ENCODE measurements at regions not wholly inside any gene's neighbourhood (a gene's known extent, or its start where the extent isn't known, plus 50 kb on each side); places are given as distances from the start of the nearest gene placed in this dataset.
"Not testable (repeated sequence)": the region's sequence is repeated elsewhere in the genome, so short reads cannot be mapped to it uniquely, and the experiment has no call there.

DNA sequence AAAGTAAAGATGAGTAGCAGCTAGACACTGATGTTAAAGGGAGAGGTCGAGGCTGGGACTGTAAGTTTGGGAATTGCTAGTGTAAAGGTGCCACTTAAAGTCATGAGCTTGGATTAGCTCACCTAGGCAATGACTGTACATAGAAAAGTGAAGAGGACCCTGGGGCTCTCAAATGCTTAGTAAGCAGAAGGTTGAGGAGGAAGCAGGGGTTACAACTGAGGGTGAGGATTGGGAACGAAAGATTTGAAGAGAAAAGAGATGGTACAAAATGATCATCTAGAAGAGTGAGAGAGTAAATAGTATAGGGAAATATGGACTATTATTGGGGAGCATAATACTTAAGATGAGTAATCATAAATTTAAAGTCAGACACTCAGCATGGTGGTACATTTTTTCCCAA, 63.1 kb upstream of the TNFSF4 start:
- H3K4me3 ChIP-seq (ENCODE audit: low read depth in 1 of 3, low read length in 3 of 3) = no peak overlapping the region
- H3K27ac ChIP-seq (ENCODE audit: low read depth in 1 of 3, low read length in 2 of 3) = no peak overlapping the region
- H3K9me3 ChIP-seq (ENCODE audit: control insufficient read depth in 2 of 2, insufficient read depth in 1 of 2, low read depth in 1 of 2, low read length in 1 of 2) = no peaks in the 10 kb centered on the region
- no peaks in the 10 kb centered on the region for H3K27me3 ChIP-seq (ENCODE audit: control insufficient read depth in 3 of 3, insufficient read depth in 3 of 3, low read length in 3 of 3)
- no peaks in the 10 kb centered on the region for H3K36me3 ChIP-seq (ENCODE audit: control insufficient read depth in 3 of 3, insufficient read depth in 2 of 3, low read depth in 1 of 3, low read length in 3 of 3)
- DNase-seq = no peak
- H3K4me1 ChIP-seq (ENCODE audit: control insufficient read depth in 3 of 3, insufficient read depth in 2 of 3, low read depth in 1 of 3, low read length in 2 of 3) = no peaks in the 10 kb centered on the region
- 47 to 85% (median 68%) methylated on average over 2 of the region's 2 CpGs for WGBS, 3 donors
- no peak for FAIRE-seq

DNA sequence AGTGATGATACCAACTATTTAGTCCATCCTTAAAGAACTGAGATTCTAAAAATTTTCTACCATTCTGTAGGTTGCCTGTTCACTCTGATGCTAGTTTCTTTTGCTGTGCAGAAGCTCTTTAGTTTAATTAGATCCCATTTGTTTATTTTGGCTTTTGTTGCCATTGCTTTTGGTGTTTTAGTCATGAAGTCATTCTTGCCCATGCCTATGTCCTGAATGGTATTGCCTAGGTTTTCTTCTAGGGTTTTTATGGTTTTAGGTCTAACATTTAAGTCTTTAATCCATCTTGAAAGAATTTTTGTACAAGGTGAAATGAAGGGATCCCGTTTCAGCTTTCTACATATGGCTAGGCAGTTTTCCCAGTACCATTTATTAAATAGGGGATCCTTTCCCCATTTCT, 63.9 kb upstream of the TNFSF4 start:
- not testable (repeated sequence) for H3K4me1 ChIP-seq (ENCODE audit: control insufficient read depth in 3 of 3, insufficient read depth in 2 of 3, low read depth in 1 of 3, low read length in 2 of 3); H3K4me3 ChIP-seq (ENCODE audit: low read depth in 1 of 3, low read length in 3 of 3); H3K9me3 ChIP-seq (ENCODE audit: control insufficient read depth in 2 of 2, insufficient read depth in 1 of 2, low read depth in 1 of 2, low read length in 1 of 2); H3K27ac ChIP-seq (ENCODE audit: low read depth in 1 of 3, low read length in 2 of 3); FAIRE-seq; H3K27me3 ChIP-seq (ENCODE audit: control insufficient read depth in 3 of 3, insufficient read depth in 3 of 3, low read length in 3 of 3); DNase-seq; H3K36me3 ChIP-seq (ENCODE audit: control insufficient read depth in 3 of 3, insufficient read depth in 2 of 3, low read depth in 1 of 3, low read length in 3 of 3)
- WGBS, 3 donors = 89 to 92% (median 91%) methylated on average over 1 of the region's 1 CpG

DNA sequence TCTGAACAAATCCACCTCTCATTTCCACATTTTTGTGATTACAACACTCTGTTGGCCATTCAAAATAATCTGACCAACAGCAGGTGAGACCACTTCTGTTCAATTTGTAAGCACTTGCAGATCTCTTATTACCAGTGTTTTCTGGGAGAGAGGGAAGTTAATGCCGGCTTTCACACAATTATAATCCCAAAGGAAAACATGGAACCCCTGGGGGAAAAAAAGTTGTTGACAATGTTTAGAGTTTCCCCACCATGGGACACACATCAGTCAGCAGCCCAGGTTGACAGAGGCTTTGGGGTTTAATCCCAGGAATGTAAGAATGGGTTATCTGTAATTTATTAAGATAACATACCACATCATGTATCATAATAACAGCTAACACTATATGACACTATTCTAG, 68.4 kb upstream of the TNFSF4 start:
- H3K9me3 ChIP-seq (ENCODE audit: control insufficient read depth in 2 of 2, insufficient read depth in 1 of 2, low read depth in 1 of 2, low read length in 1 of 2) = no peaks in the 10 kb centered on the region
- H3K27me3 ChIP-seq (ENCODE audit: control insufficient read depth in 3 of 3, insufficient read depth in 3 of 3, low read length in 3 of 3) = no peaks in the 10 kb centered on the region
- no peaks in the 10 kb centered on the region for H3K4me1 ChIP-seq (ENCODE audit: control insufficient read depth in 3 of 3, insufficient read depth in 2 of 3, low read depth in 1 of 3, low read length in 2 of 3)
- no peak for DNase-seq
- 50 to 67% (median 58%) methylated on average over 1 of the region's 1 CpG for WGBS, 3 donors
- no peak for FAIRE-seq
- no peaks in the 10 kb centered on the region for H3K36me3 ChIP-seq (ENCODE audit: control insufficient read depth in 3 of 3, insufficient read depth in 2 of 3, low read depth in 1 of 3, low read length in 3 of 3)
- H3K4me3 ChIP-seq (ENCODE audit: low read depth in 1 of 3, low read length in 3 of 3) = no peak overlapping the region
- no peak overlapping the region for H3K27ac ChIP-seq (ENCODE audit: low read depth in 1 of 3, low read length in 2 of 3)

DNA sequence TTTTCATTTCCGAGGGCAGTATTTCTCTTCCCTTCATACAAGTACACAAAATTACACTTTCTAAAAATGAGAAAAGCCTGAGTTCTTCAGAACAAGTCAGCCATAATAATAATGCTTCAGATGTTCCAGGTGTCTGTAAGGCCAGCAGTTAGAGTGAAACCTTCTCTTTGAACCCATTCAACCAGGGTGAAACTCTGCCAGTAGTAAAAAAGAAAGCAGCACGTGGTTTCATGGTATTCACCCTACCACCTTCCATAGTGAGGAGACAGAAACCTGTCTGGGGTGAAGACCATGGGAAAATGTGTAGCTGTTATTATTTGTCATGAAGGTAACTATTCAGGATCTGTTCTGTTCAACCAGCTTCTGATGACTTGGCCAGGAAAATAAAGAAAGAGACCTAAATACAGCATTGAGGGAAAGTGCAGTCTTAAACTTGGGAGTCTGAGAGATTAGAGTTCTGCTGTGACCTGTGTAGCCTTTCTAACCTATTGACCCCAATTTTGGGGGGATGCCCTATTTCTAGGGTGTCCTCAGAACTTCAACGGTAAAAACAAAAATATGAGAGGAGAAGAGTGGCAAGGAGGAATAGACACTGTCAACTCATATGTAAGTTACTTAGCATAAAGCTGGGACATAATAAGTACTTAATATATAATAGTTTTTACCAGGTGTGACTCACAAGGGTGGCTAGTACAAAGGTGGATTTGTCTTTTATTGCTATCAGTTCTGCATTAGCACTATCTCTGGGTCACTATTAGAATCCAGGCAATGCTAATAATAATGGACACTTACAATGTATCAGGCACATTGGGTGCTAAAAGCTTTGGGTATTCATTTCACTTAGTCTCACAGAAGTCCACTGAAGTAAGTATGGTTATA, 70.0 kb upstream of the TNFSF4 start:
- Histone ChIP-seq H3K27me3 (ENCODE audit: control insufficient read depth in 3 of 3, insufficient read depth in 3 of 3, low read length in 3 of 3) (no peaks in the 10 kb centered on the region), H3K9me3 (ENCODE audit: control insufficient read depth in 2 of 2, insufficient read depth in 1 of 2, low read depth in 1 of 2, low read length in 1 of 2) (no peaks in the 10 kb centered on the region), H3K36me3 (ENCODE audit: control insufficient read depth in 3 of 3, insufficient read depth in 2 of 3, low read depth in 1 of 3, low read length in 3 of 3) (no peaks in the 10 kb centered on the region), H3K4me3 (ENCODE audit: low read depth in 1 of 3, low read length in 3 of 3) (no peak overlapping the region), H3K27ac (ENCODE audit: low read depth in 1 of 3, low read length in 2 of 3) (no peak overlapping the region), H3K4me1 (ENCODE audit: control insufficient read depth in 3 of 3, insufficient read depth in 2 of 3, low read depth in 1 of 3, low read length in 2 of 3) (no peaks in the 10 kb centered on the region)
- FAIRE-seq = no peak
- DNase-seq = peak in 1 of 2 donors; percentile 5
- WGBS, 3 donors = 60 to 77% (median 74%) methylated on average over 3 of the region's 3 CpGs

DNA sequence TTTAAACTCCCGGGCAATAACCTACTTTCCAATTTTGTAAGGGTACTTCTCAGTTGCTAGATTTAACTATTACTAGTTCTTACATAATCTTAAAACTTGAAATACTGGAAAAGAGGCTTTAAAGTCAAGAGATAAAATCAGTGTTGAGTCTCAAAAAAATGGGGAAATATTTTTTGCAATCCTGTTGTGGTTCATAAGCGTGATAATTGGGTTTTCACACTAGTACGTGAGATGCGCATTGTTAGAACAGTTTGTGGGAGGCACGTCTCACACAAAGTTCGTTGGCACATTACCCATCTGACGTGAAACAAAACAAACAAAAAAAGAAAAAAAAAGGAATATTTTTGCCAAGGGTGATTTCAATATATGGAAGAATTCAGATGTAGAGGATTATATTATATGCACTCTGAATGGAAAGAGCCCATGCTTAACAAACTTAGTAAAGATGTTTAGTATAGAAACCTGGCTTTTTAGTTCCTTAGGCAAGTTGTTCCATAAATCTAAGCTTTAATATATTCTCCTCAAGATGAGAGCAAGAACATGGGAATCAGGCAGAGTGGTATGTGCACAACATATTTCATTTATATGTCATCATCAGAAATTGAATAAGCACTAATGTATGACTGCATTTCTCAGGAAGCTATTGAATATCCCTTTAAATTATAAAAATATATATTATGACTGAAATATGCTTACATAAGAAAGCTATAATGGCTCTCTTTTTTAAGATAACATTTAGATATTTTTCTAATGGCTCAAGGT, 73.9 kb upstream of the TNFSF4 start:
- DNase-seq (no peak), FAIRE-seq (no peak)
- no peak overlapping the region for H3K4me3 ChIP-seq (ENCODE audit: low read depth in 1 of 3, low read length in 3 of 3)
- H3K27ac ChIP-seq (ENCODE audit: low read depth in 1 of 3, low read length in 2 of 3) = no peak overlapping the region
- H3K4me1 ChIP-seq (ENCODE audit: control insufficient read depth in 3 of 3, insufficient read depth in 2 of 3, low read depth in 1 of 3, low read length in 2 of 3) = no peaks in the 10 kb centered on the region
- WGBS, 3 donors = 81 to 87% (median 83%) methylated on average over 7 of the region's 7 CpGs
- no peaks in the 10 kb centered on the region for H3K9me3 ChIP-seq (ENCODE audit: control insufficient read depth in 2 of 2, insufficient read depth in 1 of 2, low read depth in 1 of 2, low read length in 1 of 2)
- no peaks in the 10 kb centered on the region for H3K27me3 ChIP-seq (ENCODE audit: control insufficient read depth in 3 of 3, insufficient read depth in 3 of 3, low read length in 3 of 3)
- no peaks in the 10 kb centered on the region for H3K36me3 ChIP-seq (ENCODE audit: control insufficient read depth in 3 of 3, insufficient read depth in 2 of 3, low read depth in 1 of 3, low read length in 3 of 3)

DNA sequence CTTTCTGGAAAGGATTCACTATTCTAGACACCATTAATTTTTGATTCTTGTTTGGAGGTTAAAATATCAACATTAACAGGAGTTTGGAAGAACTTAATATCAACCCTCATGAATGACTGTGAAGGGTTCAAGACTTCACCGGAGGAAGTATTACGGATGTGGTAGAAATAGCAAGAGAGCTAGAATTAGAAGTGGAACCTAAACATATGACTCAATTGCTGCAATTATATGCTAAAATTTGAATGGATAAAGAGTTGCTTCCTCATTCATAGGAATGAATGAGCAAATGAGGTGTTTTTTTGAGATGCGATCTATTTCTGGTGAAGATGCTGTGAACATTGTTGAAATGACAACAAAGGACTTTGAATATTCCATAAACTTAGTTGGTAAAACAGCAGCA, 77.9 kb upstream of the TNFSF4 start:
- FAIRE-seq (no peak), DNase-seq (no peak)
- H3K4me3 ChIP-seq (ENCODE audit: low read depth in 1 of 3, low read length in 3 of 3) = no peak overlapping the region
- no peak overlapping the region for H3K27ac ChIP-seq (ENCODE audit: low read depth in 1 of 3, low read length in 2 of 3)
- no peaks in the 10 kb centered on the region for H3K27me3 ChIP-seq (ENCODE audit: control insufficient read depth in 3 of 3, insufficient read depth in 3 of 3, low read length in 3 of 3)
- H3K36me3 ChIP-seq (ENCODE audit: control insufficient read depth in 3 of 3, insufficient read depth in 2 of 3, low read depth in 1 of 3, low read length in 3 of 3) = no peaks in the 10 kb centered on the region
- H3K9me3 ChIP-seq (ENCODE audit: control insufficient read depth in 2 of 2, insufficient read depth in 1 of 2, low read depth in 1 of 2, low read length in 1 of 2) = peaks cover 0 to 2% of the 10 kb centered on the region in 2 donors
- 87 to 97% (median 93%) methylated on average over 3 of the region's 3 CpGs for WGBS, 3 donors
- H3K4me1 ChIP-seq (ENCODE audit: control insufficient read depth in 3 of 3, insufficient read depth in 2 of 3, low read depth in 1 of 3, low read length in 2 of 3) = no peaks in the 10 kb centered on the region

DNA sequence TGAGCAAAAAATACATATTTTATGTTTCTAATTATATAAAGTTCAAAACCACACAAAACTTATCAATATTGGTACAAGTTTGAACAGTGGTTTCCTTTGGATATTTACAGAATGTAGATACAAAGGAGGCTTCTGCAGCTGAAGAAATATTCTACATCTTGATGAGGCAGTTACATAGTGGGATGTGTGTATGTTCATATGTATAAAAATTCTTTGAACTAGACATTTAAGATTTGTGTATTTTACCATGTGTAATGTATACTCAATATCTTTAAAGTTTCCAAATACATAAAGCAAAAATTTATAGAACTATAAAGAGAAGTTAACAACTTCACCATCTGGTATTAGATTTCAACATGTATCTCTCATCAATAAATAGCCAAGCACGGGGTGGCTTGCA, 80.7 kb upstream of the TNFSF4 start:
- H3K4me3 ChIP-seq (ENCODE audit: low read depth in 1 of 3, low read length in 3 of 3) = no peak overlapping the region
- FAIRE-seq (no peak), DNase-seq (no peak)
- no peaks in the 10 kb centered on the region for H3K36me3 ChIP-seq (ENCODE audit: control insufficient read depth in 3 of 3, insufficient read depth in 2 of 3, low read depth in 1 of 3, low read length in 3 of 3)
- peaks cover 0 to 2% of the 10 kb centered on the region in 2 donors for H3K9me3 ChIP-seq (ENCODE audit: control insufficient read depth in 2 of 2, insufficient read depth in 1 of 2, low read depth in 1 of 2, low read length in 1 of 2)
- no peaks in the 10 kb centered on the region for H3K4me1 ChIP-seq (ENCODE audit: control insufficient read depth in 3 of 3, insufficient read depth in 2 of 3, low read depth in 1 of 3, low read length in 2 of 3)
- no peak overlapping the region for H3K27ac ChIP-seq (ENCODE audit: low read depth in 1 of 3, low read length in 2 of 3)
- H3K27me3 ChIP-seq (ENCODE audit: control insufficient read depth in 3 of 3, insufficient read depth in 3 of 3, low read length in 3 of 3) = no peaks in the 10 kb centered on the region
- 80 to 83% (median 83%) methylated on average over 1 of the region's 1 CpG for WGBS, 3 donors

DNA sequence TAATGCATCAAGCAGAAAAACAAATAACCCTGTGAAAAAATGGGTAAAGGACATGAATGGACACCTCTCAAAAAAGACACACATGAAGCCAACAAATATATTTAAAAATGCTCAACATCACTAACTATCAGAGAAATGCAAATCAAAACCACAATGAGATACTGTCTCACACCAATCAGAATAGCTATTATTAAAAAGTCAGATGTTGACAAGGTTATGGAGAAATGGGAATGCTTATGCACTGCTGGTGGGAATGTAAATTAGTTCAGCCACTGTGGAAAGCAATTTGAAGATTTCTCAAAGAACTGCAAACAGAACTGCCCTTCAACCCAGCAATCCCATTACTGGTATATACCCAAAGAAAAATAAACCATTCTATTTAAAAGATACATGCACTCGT, 86.6 kb upstream of the TNFSF4 start:
- Histone ChIP-seq H3K9me3 (ENCODE audit: control insufficient read depth in 2 of 2, insufficient read depth in 1 of 2, low read depth in 1 of 2, low read length in 1 of 2) (no peaks in the 10 kb centered on the region), H3K4me3 (ENCODE audit: low read depth in 1 of 3, low read length in 3 of 3) (no peak overlapping the region), H3K27ac (ENCODE audit: low read depth in 1 of 3, low read length in 2 of 3) (no peak overlapping the region), H3K27me3 (ENCODE audit: control insufficient read depth in 3 of 3, insufficient read depth in 3 of 3, low read length in 3 of 3) (no peaks in the 10 kb centered on the region), H3K36me3 (ENCODE audit: control insufficient read depth in 3 of 3, insufficient read depth in 2 of 3, low read depth in 1 of 3, low read length in 3 of 3) (no peaks in the 10 kb centered on the region), H3K4me1 (ENCODE audit: control insufficient read depth in 3 of 3, insufficient read depth in 2 of 3, low read depth in 1 of 3, low read length in 2 of 3) (no peaks in the 10 kb centered on the region)
- DNase-seq (no peak), FAIRE-seq (no peak)
- WGBS, 3 donors = 71 to 84% (median 79%) methylated on average over 1 of the region's 1 CpG

Data from small intestine (tissue), 7 donors.